ENCODE measurements at regions not wholly inside any gene's neighbourhood (a gene's known extent, or its start where the extent isn't known, plus 50 kb on each side); places are given as distances from the start of the nearest gene placed in this dataset.

GRCh38 chr2:221211653-221212052 is 360.5 kb downstream of the EPHA4 start:
- no peak for DNase-seq (ENCODE audit: low spot score)

GRCh38 chr2:221212105-221212504 is 360.0 kb downstream of the EPHA4 start:
- no peak for DNase-seq (ENCODE audit: low spot score)

- no peak for DNase-seq (ENCODE audit: low spot score)
Observed at GRCh38 chr2:221215487-221215886, 356.6 kb downstream of the EPHA4 start.

GRCh38 chr2:221216636-221217035 is 355.5 kb downstream of the EPHA4 start:
- DNase-seq (ENCODE audit: low spot score), result no peak

- no peak for DNase-seq (ENCODE audit: low spot score)
Observed at GRCh38 chr2:221225752-221226151, 346.4 kb downstream of the EPHA4 start.

- no peak for DNase-seq (ENCODE audit: low spot score)
Observed at GRCh38 chr2:221228214-221228769, 343.8 kb downstream of the EPHA4 start.

- DNase-seq (ENCODE audit: low spot score), result no peak
Observed at GRCh38 chr2:221229099-221229498, 343.0 kb downstream of the EPHA4 start.

GRCh38 chr2:221231511-221231910 is 340.6 kb downstream of the EPHA4 start:
- DNase-seq (ENCODE audit: low spot score), result no peak

- DNase-seq (ENCODE audit: low spot score), result no peak
Observed at GRCh38 chr2:221235941-221236340, 336.2 kb downstream of the EPHA4 start.

GRCh38 chr2:221241072-221241471 is 331.0 kb downstream of the EPHA4 start:
- no peak for DNase-seq (ENCODE audit: low spot score)

GRCh38 chr2:221243771-221244170 is 328.3 kb downstream of the EPHA4 start:
- DNase-seq (ENCODE audit: low spot score), result no peak

- no peak for DNase-seq (ENCODE audit: low spot score)
Observed at GRCh38 chr2:221245045-221245444, 327.1 kb downstream of the EPHA4 start.

- DNase-seq (ENCODE audit: low spot score), result no peak
Observed at GRCh38 chr2:221245772-221246171, 326.3 kb downstream of the EPHA4 start.

- no peak for DNase-seq (ENCODE audit: low spot score)
Observed at GRCh38 chr2:221254299-221254698, 317.8 kb downstream of the EPHA4 start.

- no peak for DNase-seq (ENCODE audit: low spot score)
Observed at GRCh38 chr2:221255862-221256261, 316.2 kb downstream of the EPHA4 start.

- DNase-seq (ENCODE audit: low spot score), result no peak
Observed at GRCh38 chr2:221258464-221258863, 313.6 kb downstream of the EPHA4 start.

- DNase-seq (ENCODE audit: low spot score), result no peak
Observed at GRCh38 chr2:221262651-221263050, 309.5 kb downstream of the EPHA4 start.

GRCh38 chr2:221263573-221263972 is 308.5 kb downstream of the EPHA4 start:
- DNase-seq (ENCODE audit: low spot score), result no peak

GRCh38 chr2:221264318-221264717 is 307.8 kb downstream of the EPHA4 start:
- DNase-seq (ENCODE audit: low spot score), result no peak

- no peak for DNase-seq (ENCODE audit: low spot score)
Observed at GRCh38 chr2:221267773-221268425, 304.2 kb downstream of the EPHA4 start.

- DNase-seq (ENCODE audit: low spot score), result no peak
Observed at GRCh38 chr2:221268631-221269030, 303.5 kb downstream of the EPHA4 start.

GRCh38 chr2:221270806-221271205 is 301.3 kb downstream of the EPHA4 start:
- DNase-seq (ENCODE audit: low spot score), result no peak

- DNase-seq (ENCODE audit: low spot score), result no peak
Observed at GRCh38 chr2:221272729-221273128, 299.4 kb downstream of the EPHA4 start.

- DNase-seq (ENCODE audit: low spot score), result no peak
Observed at GRCh38 chr2:221276033-221276432, 296.1 kb downstream of the EPHA4 start.
